Anterior cingulate cortex (tissue), 58 donors: ENCODE measurements at regions not wholly inside any gene's neighbourhood (a gene's known extent, or its start where the extent isn't known, plus 50 kb on each side); places are given as distances from the start of the nearest gene placed in this dataset.

Source experiments
- DNase-seq, 58 donors: peaks; one replicate each; lab custom pipeline; 2025; lab: John Stamatoyannopoulos, UW

DNA sequence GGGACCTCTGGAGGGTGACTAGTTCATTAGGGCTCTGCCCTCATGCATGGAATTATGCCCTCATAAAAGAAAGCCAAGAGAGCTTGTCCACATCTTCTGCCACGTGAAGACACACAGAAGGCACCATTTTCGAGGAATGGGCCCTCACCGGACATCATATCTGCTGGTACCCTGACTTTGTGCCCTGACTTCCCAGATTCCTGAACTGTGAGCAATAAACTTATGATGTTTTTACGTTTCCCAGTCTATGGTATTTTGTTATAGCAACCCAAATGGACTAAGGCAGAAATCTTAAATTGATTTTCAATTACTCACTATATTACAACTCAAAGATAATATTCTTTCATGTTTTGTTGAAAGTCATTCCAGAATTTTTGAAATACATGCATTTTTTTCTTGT is 163.8 kb upstream of the PAPPA start:
- no peak for DNase-seq

DNA sequence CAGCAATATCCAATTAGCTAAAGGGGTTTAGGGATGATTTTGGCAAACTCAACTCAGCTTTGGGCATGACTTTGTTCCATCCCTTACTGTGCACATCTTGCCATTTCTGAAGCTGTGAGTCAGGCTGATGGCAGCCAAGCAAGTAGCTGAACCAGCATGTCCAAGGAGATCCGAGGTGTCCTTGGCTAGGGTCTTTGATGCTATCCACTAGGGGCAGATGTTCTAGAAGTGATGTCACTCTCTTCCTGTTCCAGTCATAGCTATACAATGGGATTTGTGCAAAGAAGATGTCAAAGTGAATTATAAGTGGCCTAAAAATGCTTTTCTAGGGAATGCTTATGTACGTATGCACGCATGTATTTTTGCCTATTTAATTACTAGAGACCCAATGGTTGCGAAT is 160.8 kb upstream of the PAPPA start:
- no peak for DNase-seq

DNA sequence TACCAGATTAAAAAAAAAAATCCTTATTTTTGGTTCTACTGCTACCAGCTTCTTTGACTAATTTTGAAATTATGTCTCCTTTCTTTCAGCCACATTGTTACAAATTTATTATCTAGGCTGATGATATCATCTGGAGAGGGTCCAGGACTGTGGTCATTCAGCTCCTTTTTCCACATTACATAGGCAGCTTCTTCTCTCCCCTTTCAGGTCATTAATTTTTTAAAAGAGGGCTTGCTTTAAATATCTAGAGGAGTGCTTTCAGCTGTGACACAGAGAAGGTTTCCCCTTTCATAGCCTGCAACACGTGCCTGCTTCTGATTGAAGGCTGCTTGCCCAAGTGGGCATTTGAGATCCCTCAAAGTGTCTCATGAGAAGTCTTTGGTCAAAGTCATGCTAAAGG is 155.7 kb upstream of the PAPPA start:
- no peak for DNase-seq

- DNase-seq: no peak
These were observed 154.9 kb upstream of the PAPPA start for GRCh38 chr9:115998666-115999065.

- DNase-seq: no peak
These were observed 154.1 kb upstream of the PAPPA start for GRCh38 chr9:115999498-115999897.

GRCh38 chr9:116000748-116001329 is 152.8 kb upstream of the PAPPA start:
- no peak for DNase-seq

GRCh38 chr9:116002181-116002580 is 151.4 kb upstream of the PAPPA start:
- DNase-seq: no peak

GRCh38 chr9:116002624-116003023 is 151.0 kb upstream of the PAPPA start:
- no peak for DNase-seq

DNA sequence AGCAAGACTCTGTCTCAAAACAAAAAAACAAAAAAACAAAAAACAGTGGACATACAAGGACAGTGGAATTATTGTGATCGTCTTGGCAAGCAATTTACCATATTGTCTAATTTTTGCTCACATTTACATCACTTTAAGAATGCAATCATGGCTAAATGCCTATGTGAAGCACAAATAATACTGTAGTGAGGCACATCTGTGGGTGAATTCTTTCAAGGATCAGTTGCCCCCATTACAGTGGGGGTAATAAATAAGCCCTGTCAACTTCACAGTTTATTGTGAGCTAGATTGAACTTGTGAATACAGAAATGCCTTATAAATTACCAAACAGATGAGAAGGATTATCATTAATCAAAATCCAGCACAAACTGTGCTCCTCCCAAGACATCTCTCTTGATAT is 150.2 kb upstream of the PAPPA start:
- DNase-seq: no peak

GRCh38 chr9:116005205-116005604 is 148.4 kb upstream of the PAPPA start:
- DNase-seq: no peak

DNA sequence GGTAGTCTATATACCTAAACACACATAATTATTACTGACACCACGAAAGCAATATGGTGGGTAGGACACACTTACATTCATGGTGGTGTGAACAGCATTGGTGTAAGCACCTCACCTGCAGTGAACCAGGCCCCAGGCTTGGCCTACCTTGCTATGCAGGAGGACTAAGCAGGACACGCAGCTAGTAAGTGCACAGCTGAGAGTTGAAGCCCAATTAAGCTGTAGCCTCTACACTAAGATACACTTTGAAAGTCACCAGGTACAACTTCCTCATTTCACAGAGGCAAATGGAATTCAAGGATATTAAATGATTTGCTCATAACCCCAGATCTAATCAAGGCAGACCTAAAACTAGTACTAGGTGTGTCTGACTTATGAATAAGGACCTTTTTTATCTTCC is 145.8 kb upstream of the PAPPA start:
- no peak for DNase-seq

- DNase-seq: no peak
These were observed 145.3 kb upstream of the PAPPA start for GRCh38 chr9:116008278-116008677.

- DNase-seq: no peak
These were observed 144.2 kb upstream of the PAPPA start for GRCh38 chr9:116009420-116009819.

GRCh38 chr9:116015855-116016254 is 137.7 kb upstream of the PAPPA start:
- DNase-seq: no peak

GRCh38 chr9:116020146-116020545 is 133.4 kb upstream of the PAPPA start:
- no peak for DNase-seq

GRCh38 chr9:116020801-116021200 is 132.8 kb upstream of the PAPPA start:
- DNase-seq: no peak

DNA sequence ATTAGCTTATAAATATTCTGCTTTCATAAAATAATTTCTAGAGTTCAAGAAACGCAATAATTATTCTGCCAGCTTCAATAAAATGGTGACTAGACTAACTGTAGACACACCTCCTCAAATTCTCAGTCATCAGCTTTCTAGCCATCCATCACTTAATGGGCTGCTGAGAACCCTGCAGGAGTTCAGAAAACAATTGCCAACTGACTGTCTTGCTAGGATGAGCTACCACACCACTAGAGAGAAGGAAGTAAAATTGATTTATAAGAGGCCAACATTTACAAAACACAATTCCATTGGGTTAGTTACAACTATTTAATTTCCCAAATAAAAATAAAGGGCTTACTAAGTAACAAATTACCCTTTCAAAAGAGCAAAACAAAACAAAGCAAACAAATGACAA is 126.5 kb upstream of the PAPPA start:
- no peak for DNase-seq

DNA sequence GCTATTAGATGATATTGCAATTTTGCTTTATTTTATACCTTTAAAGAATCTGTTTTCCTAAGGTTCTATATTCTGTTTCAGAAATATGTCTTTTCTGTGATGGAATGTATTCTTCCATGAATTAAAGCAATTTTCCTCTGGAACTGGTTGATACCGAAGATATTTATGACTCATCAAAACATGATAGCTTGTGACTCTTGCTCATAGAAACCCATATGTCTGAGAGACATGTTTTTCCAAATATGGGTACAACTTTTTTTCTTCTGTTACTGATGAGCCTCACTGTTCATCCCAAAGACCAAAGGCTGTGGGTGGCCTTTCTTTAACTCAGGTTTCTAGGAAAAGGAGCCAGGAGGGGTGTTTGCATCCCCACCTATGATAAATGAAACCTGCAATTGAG is 126.1 kb upstream of the PAPPA start:
- no peak for DNase-seq

DNA sequence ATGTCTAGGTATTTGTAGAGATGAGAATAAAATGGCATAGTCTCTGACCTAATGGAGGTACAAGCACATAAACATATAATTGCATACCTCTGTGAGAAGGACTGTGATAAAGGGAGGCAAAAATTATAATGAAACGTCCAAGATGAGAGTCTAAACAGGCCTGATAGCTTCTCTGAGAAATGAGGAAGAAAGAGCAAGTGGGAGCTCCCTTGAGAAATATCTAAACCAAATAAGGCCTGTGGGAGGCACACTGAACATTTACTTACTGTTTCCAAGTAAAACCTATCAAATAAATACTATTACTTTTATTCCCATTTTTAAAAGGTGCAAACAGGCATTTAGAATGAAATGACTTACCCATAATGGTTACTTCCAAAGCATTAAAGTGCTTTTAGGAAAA is 125.6 kb upstream of the PAPPA start:
- no peak for DNase-seq

GRCh38 chr9:116030517-116030916 is 123.1 kb upstream of the PAPPA start:
- DNase-seq: no peak

DNA sequence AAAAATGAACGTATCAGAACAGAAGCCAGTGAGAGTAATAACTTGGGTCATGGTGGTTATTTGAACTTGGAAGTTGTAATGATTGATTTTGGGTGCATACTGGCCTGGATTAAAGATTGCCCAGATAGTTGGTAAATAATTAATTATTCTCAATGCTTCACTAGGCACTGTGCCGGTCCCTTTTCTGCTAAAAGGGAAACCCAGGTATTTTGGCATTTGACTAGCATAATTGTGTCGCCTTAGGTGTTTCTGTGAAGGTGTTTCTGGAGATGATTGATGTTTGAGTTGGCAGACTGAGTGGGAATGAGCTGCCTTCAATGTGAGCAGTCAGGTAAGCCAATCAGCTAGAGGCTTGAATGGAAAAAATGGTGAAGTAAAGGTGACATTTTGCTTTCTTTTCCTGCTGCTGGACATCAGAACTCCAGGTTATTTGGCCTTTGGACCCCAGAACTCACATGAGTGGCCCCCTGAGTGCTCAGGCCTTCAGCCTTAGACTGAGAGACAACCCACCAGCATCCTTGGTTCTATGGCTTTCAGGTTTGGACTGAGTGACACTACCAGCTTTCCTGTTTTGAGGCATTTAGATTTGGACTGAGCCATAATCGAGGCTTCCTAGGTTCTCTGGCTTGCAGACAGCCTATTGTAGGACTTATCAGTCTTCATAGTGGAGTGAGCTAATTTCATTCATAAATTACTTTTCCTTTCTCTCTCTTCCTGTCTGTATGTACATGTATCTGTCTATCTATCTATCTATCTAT is 120.7 kb upstream of the PAPPA start:
- no peak for DNase-seq

- no peak for DNase-seq
These were observed 114.3 kb upstream of the PAPPA start for GRCh38 chr9:116039312-116039711.

GRCh38 chr9:116039893-116040292 is 113.7 kb upstream of the PAPPA start:
- no peak for DNase-seq
